ENCODE measurements at regions not wholly inside any gene's neighbourhood (a gene's known extent, or its start where the extent isn't known, plus 50 kb on each side); places are given as distances from the start of the nearest gene placed in this dataset.
"Not testable (repeated sequence)": the region's sequence is repeated elsewhere in the genome, so short reads cannot be mapped to it uniquely, and the experiment has no call there.

DNA sequence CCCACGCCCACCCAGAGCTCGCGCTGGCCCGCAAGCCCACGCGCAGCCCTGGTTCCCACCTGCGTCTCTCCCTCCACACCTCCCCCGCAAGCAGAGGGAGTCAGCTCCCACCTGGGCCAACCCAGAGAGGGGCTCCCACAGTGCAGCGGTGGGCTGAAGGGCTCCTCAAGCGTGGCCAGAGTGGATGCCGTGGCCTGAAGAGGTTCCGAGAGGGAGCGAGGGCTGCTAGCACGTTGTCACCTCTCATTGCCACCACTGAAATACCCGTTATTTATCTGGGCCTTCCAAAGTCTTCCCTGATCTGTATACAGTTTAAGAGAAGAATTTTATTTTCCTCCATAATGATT is 88.3 kb upstream of the MYLIP start:
- H3K27me3 ChIP-seq, result no peaks in the 10 kb centered on the region
- intact Hi-C loops (cut with DNase I), result no loop called here
- no peak overlapping the region for H3K27ac ChIP-seq
- whole genome bisulfite sequencing, 3 donors, result 88 to 92% (median 91%) methylated on average over 15 of the region's 15 CpGs
- no peaks in the 10 kb centered on the region for H3K36me3 ChIP-seq
- no peak for TF ChIP-seq POLR2A (IDR thresholded peaks at IDR 0.05)
- TF ChIP-seq, protein P1, sequence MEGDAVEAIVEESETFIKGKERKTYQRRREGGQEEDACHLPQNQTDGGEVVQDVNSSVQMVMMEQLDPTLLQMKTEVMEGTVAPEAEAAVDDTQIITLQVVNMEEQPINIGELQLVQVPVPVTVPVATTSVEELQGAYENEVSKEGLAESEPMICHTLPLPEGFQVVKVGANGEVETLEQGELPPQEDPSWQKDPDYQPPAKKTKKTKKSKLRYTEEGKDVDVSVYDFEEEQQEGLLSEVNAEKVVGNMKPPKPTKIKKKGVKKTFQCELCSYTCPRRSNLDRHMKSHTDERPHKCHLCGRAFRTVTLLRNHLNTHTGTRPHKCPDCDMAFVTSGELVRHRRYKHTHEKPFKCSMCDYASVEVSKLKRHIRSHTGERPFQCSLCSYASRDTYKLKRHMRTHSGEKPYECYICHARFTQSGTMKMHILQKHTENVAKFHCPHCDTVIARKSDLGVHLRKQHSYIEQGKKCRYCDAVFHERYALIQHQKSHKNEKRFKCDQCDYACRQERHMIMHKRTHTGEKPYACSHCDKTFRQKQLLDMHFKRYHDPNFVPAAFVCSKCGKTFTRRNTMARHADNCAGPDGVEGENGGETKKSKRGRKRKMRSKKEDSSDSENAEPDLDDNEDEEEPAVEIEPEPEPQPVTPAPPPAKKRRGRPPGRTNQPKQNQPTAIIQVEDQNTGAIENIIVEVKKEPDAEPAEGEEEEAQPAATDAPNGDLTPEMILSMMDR (IDR thresholded peaks at IDR 0.05), result no peak
- no peak for TF ChIP-seq EP300 (IDR thresholded peaks at IDR 0.05)
- DNase-seq, result no peak
- no peaks in the 10 kb centered on the region for H3K4me1 ChIP-seq (ENCODE audit: insufficient read depth)
- H3K9me3 ChIP-seq, result no peaks in the 10 kb centered on the region
- H3K4me3 ChIP-seq, result no peak overlapping the region

DNA sequence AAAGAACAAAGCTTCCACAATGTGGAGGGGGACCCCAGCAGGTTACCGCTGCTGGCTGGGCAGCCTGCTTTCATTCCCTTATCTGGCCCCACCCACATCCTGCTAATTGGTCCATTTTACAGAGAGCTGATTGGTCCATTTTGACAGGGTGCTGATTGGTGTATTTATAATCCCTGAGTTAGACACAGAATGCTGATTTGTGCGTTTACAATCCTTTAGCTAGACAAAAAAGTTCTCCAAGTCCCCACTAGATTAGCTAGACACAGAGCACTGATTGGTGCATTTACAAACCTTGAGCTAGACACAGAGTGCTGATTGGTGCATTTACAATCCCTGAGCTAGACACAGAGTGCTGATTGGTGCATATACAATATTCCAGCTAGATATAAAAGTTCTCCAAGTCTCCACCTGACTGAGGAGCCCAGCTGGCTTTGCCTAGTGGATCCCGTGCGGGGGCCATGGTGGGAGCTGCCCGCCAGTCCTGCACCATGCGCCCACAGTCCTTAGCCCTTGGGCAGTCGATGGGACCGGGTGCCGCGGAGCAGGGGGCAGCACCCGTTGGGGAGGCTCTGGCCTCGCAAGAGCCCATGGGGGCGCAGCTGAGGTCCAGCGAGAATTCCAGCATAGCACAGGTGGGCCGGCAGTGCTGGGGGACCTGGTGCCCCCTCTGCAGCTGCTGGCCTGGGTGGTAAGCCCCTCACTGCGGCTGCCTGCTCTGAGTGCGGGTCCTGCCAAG is 88.8 kb upstream of the MYLIP start:
- H3K4me3 ChIP-seq; H3K36me3 ChIP-seq; H3K4me1 ChIP-seq (ENCODE audit: insufficient read depth); H3K9me3 ChIP-seq; intact Hi-C loops (cut with DNase I); H3K27ac ChIP-seq; DNase-seq; H3K27me3 ChIP-seq: not testable (repeated sequence)
- 96 to 97% (median 96%) methylated on average over 16 to 17 of the region's 17 CpGs for WGBS, 3 donors

DNA sequence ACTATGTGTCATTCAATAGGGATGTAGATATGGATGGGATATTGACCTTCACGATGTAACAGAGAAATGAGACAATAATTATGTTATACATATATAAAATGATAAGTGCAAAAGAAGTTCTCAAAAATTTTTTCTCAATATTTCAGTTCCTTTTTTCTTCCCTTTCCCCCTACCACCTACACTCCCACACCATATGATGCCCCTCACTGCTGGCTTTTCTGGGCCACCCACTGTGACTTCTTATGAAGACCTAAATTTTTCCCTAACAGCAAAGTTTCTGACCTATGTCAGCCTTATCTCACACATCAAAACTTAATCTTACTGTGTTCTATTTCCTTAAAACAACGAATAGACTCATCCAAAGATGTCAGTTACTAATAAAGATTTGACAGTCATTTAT is 89.9 kb upstream of the MYLIP start:
- Histone ChIP-seq H3K9me3 (no peaks in the 10 kb centered on the region), H3K4me1 (ENCODE audit: insufficient read depth) (no peaks in the 10 kb centered on the region), H3K36me3 (no peaks in the 10 kb centered on the region), H3K27me3 (no peaks in the 10 kb centered on the region), H3K4me3 (no peak overlapping the region), H3K27ac (no peak overlapping the region)
- intact Hi-C loops (cut with DNase I), result no loop called here
- no peak for DNase-seq
- TF ChIP-seq EP300 (IDR thresholded peaks at IDR 0.05), result no peak
- TF ChIP-seq POLR2A (IDR thresholded peaks at IDR 0.05), result no peak
- TF ChIP-seq, protein P1 (IDR thresholded peaks at IDR 0.05), result no peak
- 73 to 76% (median 74%) methylated on average over 2 of the region's 2 CpGs for WGBS, 3 donors

DNA sequence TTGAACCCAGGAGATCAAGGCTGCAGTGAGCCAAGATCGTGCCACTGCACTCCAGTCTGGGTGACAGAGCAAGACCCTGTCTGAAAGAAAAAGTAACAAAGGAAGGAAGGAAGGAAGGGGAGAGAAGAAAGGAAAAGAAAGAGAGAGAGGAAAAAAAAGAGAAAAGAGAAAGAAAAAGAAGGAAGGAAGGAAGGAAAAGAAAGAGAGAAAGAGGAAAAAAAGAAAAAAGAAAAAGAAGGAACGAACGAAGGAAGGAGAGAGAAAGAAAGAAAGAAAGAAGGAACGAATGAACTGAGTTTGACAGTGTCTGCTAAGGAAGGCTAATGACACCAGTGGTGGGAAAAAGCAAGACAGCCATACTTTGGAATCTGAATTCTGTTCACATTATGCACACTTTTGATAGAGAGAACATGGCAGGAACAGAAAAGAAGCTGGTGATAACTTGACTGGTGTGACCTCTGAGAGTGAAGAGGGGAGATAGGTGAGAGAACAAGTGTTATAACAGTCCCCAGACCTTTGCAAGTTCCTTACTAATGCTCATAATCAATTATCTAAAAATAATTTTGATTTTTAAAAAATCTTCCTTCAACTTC is 93.3 kb upstream of the MYLIP start:
- intact Hi-C loops (cut with DNase I), result no loop called here
- Histone ChIP-seq H3K27me3 (no peaks in the 10 kb centered on the region), H3K36me3 (no peaks in the 10 kb centered on the region), H3K9me3 (no peaks in the 10 kb centered on the region), H3K27ac (no peak overlapping the region), H3K4me1 (ENCODE audit: insufficient read depth) (no peaks in the 10 kb centered on the region), H3K4me3 (no peak overlapping the region)
- no peak for DNase-seq
- TF ChIP-seq, protein P1 (IDR thresholded peaks at IDR 0.05), result no peak
- TF ChIP-seq EP300 (IDR thresholded peaks at IDR 0.05) (no peak), POLR2A (IDR thresholded peaks at IDR 0.05) (no peak)
- 82 to 90% (median 83%) methylated on average over 4 of the region's 4 CpGs for WGBS, 3 donors

DNA sequence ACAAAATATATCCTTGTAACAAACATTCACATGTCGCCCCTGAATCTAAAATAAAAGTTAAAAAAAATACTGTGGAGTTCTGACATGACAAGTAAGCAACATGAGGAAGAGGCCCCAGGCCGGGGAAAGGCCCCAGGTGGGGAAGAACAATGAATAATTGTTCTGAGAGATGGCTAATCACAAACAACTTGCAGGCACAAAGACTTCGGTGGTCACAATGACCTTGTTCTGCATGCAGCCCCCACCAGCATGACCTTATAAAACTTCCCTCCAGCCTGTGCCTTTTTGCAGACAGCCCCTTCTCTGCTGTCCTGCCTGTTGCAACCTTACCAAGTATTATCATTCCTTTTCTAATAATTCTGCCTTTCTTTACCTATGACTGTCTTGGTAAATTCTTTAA is 95.7 kb upstream of the MYLIP start:
- WGBS, 3 donors, result 64 to 75% (median 75%) methylated on average over 3 of the region's 3 CpGs
- no peak for TF ChIP-seq POLR2A (IDR thresholded peaks at IDR 0.05)
- TF ChIP-seq EP300 (IDR thresholded peaks at IDR 0.05), result no peak
- TF ChIP-seq, protein P1 (IDR thresholded peaks at IDR 0.05), result no peak
- Histone ChIP-seq H3K27ac (no peak overlapping the region), H3K36me3 (no peaks in the 10 kb centered on the region), H3K9me3 (no peaks in the 10 kb centered on the region), H3K27me3 (no peaks in the 10 kb centered on the region), H3K4me3 (no peak overlapping the region), H3K4me1 (ENCODE audit: insufficient read depth) (no peaks in the 10 kb centered on the region)
- DNase-seq, result no peak
- intact Hi-C loops (cut with DNase I), result no loop called here

Data from ovary (tissue), 7 donors.